D721Med (cell line): ENCODE measurements at regions not wholly inside any gene's neighbourhood (a gene's known extent, or its start where the extent isn't known, plus 50 kb on each side); places are given as distances from the start of the nearest gene placed in this dataset.

ENCODE experiments used
- DNase-seq: peaks from one replicate; pipeline ENCODE4 v3.0.0; 2011; ENCODE audit warnings: low spot score; ENCODE audit not compliant: insufficient read length
- FAIRE-seq: peaks from 2 replicates; lab custom pipeline; 2011; peaks lifted over from hg19 to GRCh38; lab: Jason Lieb, UNC
- TF ChIP-seq, protein P1 (sequence below): IDR thresholded peaks from 2 replicates; pipeline ENCODE4 v1.5.1; 2012; ENCODE audit warnings: mild to moderate bottlenecking, control low read depth; ENCODE audit not compliant: insufficient read depth; ENCODE audit errors: missing control alignments

DNA sequence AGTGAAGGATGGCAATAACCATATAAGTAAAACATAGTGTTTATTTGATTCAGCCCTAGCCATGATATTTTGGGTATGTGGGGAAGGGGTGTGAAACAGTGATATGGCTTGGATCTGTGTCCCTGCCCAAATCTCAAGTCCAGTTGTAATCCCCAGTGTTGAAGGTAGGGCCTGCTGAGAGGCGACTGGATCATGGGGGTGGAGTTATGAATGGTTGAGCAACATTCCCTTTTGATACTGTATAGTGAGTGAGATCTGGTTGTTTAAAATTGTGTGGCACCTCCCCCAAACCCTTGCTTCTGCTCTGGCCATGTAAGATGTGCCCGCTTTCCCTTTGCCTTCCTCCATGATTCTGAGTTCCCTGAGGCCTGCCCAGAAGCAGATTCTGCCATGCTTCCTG is 1804.6 kb downstream of the MAT2B start:
- FAIRE-seq (no peak), DNase-seq (no peak)
- TF ChIP-seq, protein P1, sequence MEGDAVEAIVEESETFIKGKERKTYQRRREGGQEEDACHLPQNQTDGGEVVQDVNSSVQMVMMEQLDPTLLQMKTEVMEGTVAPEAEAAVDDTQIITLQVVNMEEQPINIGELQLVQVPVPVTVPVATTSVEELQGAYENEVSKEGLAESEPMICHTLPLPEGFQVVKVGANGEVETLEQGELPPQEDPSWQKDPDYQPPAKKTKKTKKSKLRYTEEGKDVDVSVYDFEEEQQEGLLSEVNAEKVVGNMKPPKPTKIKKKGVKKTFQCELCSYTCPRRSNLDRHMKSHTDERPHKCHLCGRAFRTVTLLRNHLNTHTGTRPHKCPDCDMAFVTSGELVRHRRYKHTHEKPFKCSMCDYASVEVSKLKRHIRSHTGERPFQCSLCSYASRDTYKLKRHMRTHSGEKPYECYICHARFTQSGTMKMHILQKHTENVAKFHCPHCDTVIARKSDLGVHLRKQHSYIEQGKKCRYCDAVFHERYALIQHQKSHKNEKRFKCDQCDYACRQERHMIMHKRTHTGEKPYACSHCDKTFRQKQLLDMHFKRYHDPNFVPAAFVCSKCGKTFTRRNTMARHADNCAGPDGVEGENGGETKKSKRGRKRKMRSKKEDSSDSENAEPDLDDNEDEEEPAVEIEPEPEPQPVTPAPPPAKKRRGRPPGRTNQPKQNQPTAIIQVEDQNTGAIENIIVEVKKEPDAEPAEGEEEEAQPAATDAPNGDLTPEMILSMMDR, result no peak

DNA sequence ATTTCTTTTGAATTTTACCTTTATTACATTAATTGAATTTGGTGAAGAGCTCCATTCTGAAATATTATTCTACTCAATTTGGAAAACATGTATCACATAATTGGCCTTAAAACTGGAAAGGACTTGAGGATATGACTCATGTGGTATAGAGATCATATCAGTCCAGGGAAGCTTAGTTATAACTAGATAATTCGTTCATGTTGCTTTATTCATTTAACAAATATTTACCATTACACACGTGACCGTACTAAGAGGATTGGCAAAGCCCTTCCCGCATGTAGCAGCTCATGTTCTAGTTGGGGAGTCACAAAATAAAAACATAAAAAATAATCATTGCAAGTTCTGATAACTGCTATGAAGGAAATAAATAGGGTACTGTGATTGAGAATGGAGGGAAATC is 1816.5 kb downstream of the MAT2B start:
- FAIRE-seq (no peak), DNase-seq (no peak)
- TF ChIP-seq, protein P1, result no peak

DNA sequence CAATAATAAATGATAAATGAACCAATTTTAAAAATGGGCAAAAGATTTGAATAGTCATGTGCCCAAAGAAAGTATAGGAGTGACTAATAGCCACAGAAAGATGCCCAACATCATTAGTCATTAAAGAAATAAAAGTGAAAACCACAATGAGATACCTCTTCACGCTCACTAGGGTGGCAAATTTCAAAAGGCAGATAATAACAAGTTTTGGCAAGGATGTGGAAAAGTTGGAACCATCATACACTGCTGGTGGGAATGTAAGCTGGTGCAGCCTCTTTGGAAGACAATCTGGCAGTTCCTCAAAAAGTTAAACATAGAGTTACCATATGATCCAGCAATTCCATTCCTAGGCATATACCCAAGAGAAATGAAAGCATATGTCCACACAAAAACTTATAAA is 1819.8 kb downstream of the MAT2B start:
- no peak for DNase-seq
- FAIRE-seq, result no peak
- TF ChIP-seq, protein P1, result no peak

DNA sequence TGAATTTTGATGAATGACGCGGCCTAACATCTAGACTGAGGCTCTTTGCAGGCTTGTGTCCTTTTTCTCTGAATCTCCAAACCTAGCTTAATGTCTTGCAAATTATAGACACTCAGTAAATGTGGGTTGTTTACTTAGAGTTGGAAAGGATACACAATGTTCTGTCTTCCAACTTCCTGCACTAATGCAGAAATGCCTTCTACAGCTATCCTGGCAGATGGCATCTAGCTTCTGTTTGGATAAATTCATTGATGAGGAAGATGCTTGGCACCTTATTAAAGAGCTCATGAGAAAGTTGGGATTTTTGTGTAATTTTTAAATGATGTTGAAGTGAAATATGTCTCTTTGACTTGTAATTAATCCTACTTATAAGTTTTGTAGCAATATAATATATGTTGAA is 1822.2 kb downstream of the MAT2B start:
- TF ChIP-seq, protein P1, result no peak
- no peak for DNase-seq
- FAIRE-seq, result no peak

DNA sequence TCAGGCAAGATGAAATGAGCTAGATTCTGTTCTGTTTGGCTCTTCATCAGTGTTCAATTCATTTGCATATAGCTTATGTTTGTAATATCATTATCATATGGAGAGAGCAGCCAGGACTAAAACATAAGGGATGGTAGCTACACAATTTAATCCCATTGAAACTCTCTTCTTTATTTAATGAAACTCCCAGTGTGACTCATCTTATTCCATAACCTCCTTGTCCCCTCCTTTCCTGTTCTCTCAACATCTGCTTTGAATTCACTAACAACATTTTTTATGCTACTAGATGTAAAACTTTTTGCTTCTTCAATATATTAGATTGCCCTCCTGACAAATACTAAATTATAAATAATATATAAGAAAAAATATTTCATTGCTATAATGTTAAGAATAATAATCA is 1823.4 kb downstream of the MAT2B start:
- TF ChIP-seq, protein P1, result no peak
- no peak for FAIRE-seq
- DNase-seq, result no peak

DNA sequence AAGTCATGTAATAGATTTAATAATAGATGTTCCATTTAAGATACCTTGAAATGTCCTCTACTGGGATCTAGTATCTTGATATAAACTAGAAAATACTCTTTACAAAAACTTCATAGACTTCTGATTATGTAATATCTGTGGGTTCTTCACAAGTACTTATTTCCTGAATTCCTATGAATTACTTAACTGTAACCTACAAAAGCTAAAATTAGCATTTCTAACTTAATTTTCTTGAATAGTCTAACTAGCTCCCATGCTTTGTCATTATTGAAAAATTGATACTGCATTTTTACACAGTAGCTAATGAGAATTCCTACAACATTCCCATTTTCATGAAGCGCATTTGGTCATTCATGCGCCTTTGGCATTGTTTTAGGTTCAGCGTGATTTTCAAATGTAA is 1828.2 kb downstream of the MAT2B start:
- DNase-seq (no peak), FAIRE-seq (no peak)
- TF ChIP-seq, protein P1, result no peak

DNA sequence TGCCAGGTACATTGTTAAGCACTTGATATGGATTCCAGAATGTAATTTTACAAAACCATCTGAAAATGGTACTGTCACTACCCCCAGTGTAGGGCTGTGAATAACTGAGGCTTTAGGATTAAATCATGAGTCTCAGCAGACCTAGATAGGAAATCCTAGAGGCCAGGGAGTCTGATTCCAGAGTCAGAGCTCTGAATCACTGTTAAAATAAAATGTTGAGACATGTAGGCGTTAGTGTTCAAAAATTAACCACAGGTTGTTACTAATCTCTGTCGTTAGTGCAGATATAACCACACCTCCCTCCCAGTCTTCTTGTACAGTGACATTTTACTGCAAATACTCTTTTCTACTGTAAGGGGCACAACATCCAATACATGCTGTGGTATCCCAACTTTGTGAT is 1828.8 kb downstream of the MAT2B start:
- DNase-seq, result no peak
- no peak for FAIRE-seq
- TF ChIP-seq, protein P1, result no peak
